GM23338 (cell line): ENCODE measurements at regions not wholly inside any gene's neighbourhood (a gene's known extent, or its start where the extent isn't known, plus 50 kb on each side); places are given as distances from the start of the nearest gene placed in this dataset.

ENCODE experiments used
- ATAC-seq: fragments of 200-7000 bp; cut with Tn5 transposase; 3 replicates; pipeline ENCODE4 v1.9.1; 2020
- DNase-seq: peaks from one replicate; pipeline ENCODE4 v3.0.0-alpha.2; 2015; ENCODE audit warnings: low spot score
- H2AFZ ChIP-seq: fragments of 200-600 bp; sonication (generic); 2 replicates; pipeline ENCODE4 v1.8.0; 2016; ENCODE audit warnings: antibody characterized with exemption, mild to moderate bottlenecking, moderate library complexity
- H3F3A ChIP-seq: fragments of 200-600 bp; sonication (generic); replicated peaks from 2 replicates; pipeline ENCODE4 v1.8.0; 2017; ENCODE audit warnings: antibody characterized with exemption, mixed run types, low read depth
- H3K27ac ChIP-seq: fragments of 200-600 bp; sonication (generic); 2 replicates; pipeline ENCODE4 v1.6.1; 2016; ENCODE audit warnings: low read depth
- H3K27me3 ChIP-seq: fragments of 200-600 bp; sonication (generic); 2 replicates; pipeline ENCODE4 v1.8.0; 2016; ENCODE audit warnings: mild to moderate bottlenecking, mixed run types, moderate library complexity; ENCODE audit not compliant: insufficient read depth
- H3K36me3 ChIP-seq: fragments of 200-600 bp; sonication (generic); 2 replicates; pipeline ENCODE4 v1.8.0; 2016; ENCODE audit warnings: mild to moderate bottlenecking; ENCODE audit not compliant: insufficient read depth
- H3K4me1 ChIP-seq: fragments of 200-600 bp; sonication (generic); 2 replicates; pipeline ENCODE4 v1.8.0; 2016; ENCODE audit warnings: mild to moderate bottlenecking, moderate library complexity; ENCODE audit not compliant: insufficient read depth
- H3K4me2 ChIP-seq: fragments of 200-600 bp; sonication (generic); 2 replicates; pipeline ENCODE4 v1.7.1; 2017; ENCODE audit warnings: mixed run types
- H3K4me3 ChIP-seq: fragments of 200-600 bp; sonication (generic); 2 replicates; pipeline ENCODE4 v1.6.1; 2016; ENCODE audit warnings: mixed run types
- H3K79me2 ChIP-seq: fragments of 200-600 bp; sonication (generic); replicated peaks from 2 replicates; pipeline ENCODE4 v1.8.0; 2017; ENCODE audit warnings: mild to moderate bottlenecking; ENCODE audit not compliant: insufficient read depth
- H3K9me2 ChIP-seq: fragments of 200-600 bp; sonication (generic); 2 replicates; pipeline ENCODE4 v1.8.0; 2017; ENCODE audit not compliant: insufficient read depth
- H4K20me1 ChIP-seq: fragments of 200-600 bp; sonication (generic); replicated peaks from 2 replicates; pipeline ENCODE4 v1.8.0; 2017; ENCODE audit warnings: mild to moderate bottlenecking; ENCODE audit not compliant: insufficient read depth
- H3K27ac Mint-ChIP-seq: 2 replicates; pipeline ENCODE4 v1.8.0; 2020; ENCODE audit warnings: inconsistent platforms, mild to moderate bottlenecking, moderate library complexity, mixed read lengths
- H3K27me3 Mint-ChIP-seq: 3 replicates; pipeline ENCODE4 v1.8.0; 2022; ENCODE audit warnings: low read depth, mild to moderate bottlenecking, moderate library complexity, mixed read lengths, inconsistent platforms; ENCODE audit not compliant: insufficient read depth, poor library complexity
- H3K36me3 Mint-ChIP-seq: 3 replicates; pipeline ENCODE4 v1.8.0; 2021; ENCODE audit warnings: low read depth, mild to moderate bottlenecking, inconsistent platforms, moderate library complexity, mixed read lengths
- H3K4me1 Mint-ChIP-seq: 3 replicates; pipeline ENCODE4 v1.8.0; 2020; ENCODE audit warnings: mild to moderate bottlenecking, inconsistent platforms, mixed read lengths
- H3K4me3 Mint-ChIP-seq: 3 replicates; pipeline ENCODE4 v1.8.0; 2021; ENCODE audit warnings: moderate library complexity, mild to moderate bottlenecking, inconsistent platforms, mixed read lengths
- H3K9me3 Mint-ChIP-seq: 3 replicates; pipeline ENCODE4 v1.8.0; 2020; ENCODE audit warnings: moderate library complexity, mild to moderate bottlenecking, inconsistent platforms, mixed read lengths
- ETS1 ChIP-seq: IDR thresholded peaks from 2 replicates; pipeline ENCODE4 v1.6.1; 2016; ENCODE audit warnings: antibody characterized with exemption
- EZH2 ChIP-seq: fragments of 200-600 bp; sonication (generic); IDR thresholded peaks from one replicate; pipeline ENCODE4 v1.8.0; 2017; ENCODE audit warnings: antibody characterized with exemption, mild to moderate bottlenecking, low read depth; ENCODE audit not compliant: unreplicated experiment
- EZH2phosphoT487 ChIP-seq: fragments of 200-600 bp; sonication (generic); IDR thresholded peaks from one replicate; pipeline ENCODE4 v1.8.1; 2018; ENCODE audit warnings: antibody characterized with exemption; ENCODE audit not compliant: unreplicated experiment
- JUNB ChIP-seq: IDR thresholded peaks from one replicate; pipeline ENCODE4 v1.6.1; 2016; ENCODE audit warnings: antibody characterized with exemption; ENCODE audit not compliant: unreplicated experiment
- NANOG ChIP-seq: IDR thresholded peaks from 2 replicates; pipeline ENCODE4 v1.6.1; 2016; ENCODE audit warnings: antibody characterized with exemption, borderline replicate concordance
- POLR2AphosphoS5 ChIP-seq: IDR thresholded peaks from 2 replicates; pipeline ENCODE4 v1.6.1; 2016; ENCODE audit warnings: antibody characterized with exemption, low read depth
- ZNF114 ChIP-seq: fragments of 250-450 bp; sonication (Bioruptor Pico); IDR thresholded peaks from 2 replicates; pipeline ENCODE4 v1.5.0; 2020; ENCODE audit warnings: mild to moderate bottlenecking, moderate library complexity
- ZNF462 ChIP-seq: fragments of 250-450 bp; sonication (Bioruptor Pico); IDR thresholded peaks from 2 replicates; pipeline ENCODE4 v1.5.0; 2020; ENCODE audit warnings: mild to moderate bottlenecking, moderate library complexity

DNA sequence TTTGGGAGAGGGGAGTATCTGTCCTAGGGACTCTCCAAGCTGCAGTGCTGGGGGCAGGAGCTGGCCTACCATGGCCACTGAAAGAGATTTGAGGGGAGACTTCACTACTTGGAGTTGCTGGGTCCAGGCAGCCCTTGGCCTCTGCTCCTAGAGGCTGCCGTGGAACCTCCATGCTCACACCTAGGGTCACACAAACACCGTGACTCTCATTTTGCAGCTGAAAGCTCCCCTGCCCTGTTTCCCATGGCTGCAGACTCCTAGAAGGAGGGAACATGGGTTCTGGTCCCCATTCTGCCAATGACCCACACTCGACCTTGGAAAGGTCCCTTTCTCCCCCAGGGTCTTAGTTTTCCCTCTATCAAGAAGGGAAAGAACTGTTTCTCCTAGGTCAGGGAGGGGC, 147.1 kb upstream of the PPP1R26 start (continued):
- TF ChIP-seq NANOG (no peak), ZNF462 (CRISPR knock-in tag) (no peak), ETS1 (no peak), JUNB (no peak), POLR2AphosphoS5 (no peak), EZH2 (no peak)

DNA sequence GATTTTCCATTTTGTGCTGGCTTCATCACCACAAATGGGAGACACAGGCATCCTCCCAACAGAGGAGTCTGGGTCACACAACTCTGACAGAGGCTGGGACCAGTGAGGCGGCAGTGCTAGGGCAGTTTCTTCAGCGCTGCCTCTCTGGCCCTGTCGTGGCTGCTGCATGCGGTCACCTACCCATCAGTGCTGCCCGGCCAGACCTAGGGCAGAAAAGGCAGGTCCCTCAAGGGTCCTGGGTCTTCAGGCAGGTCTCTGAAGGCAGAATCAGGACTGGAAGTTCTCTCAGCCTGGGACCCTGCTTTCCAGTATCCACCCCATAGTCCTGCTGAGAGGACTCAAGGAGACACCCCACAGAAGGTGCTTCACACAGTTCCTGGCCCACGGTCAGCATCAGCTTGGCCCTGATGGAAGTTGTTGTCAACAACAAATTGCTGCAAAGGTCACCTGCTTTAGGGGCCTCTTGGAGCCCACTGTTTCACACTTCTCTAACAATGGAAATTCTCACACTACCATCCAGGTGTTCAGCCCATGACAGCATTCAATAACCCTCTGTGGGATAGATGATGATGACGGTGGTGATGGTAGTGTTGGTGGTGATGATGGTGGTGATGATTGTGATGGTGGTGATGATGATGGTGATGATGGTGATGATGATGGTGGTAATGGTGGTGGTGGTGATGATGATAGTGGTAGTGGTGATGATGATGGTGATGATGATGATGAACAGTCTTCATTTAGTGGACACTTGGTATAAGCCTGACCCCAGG, 146.4 kb upstream of the PPP1R26 start:
- TF ChIP-seq POLR2AphosphoS5: no peak
- TF ChIP-seq NANOG: no peak
- TF ChIP-seq EZH2phosphoT487: no peak
- TF ChIP-seq ZNF114 (CRISPR knock-in tag): no peak
- H3K36me3 Mint-ChIP-seq: no peaks in the 10 kb centered on the region
- DNase-seq (no peak), ATAC-seq (no peak)
- H3K9me3 Mint-ChIP-seq: peaks cover 4% of the 10 kb centered on the region
- Histone ChIP-seq H3K27ac (no peak overlapping the region), H3K36me3 (no peaks in the 10 kb centered on the region), H2AFZ (no peak overlapping the region), H3K27me3 (no peaks in the 10 kb centered on the region), H3K4me1 (no peaks in the 10 kb centered on the region), H3K79me2 (no peaks in the 10 kb centered on the region), H3K4me3 (no peak overlapping the region), H4K20me1 (no peaks in the 10 kb centered on the region), H3K4me2 (no peak overlapping the region), H3K9me2 (peaks cover 10% of the 10 kb centered on the region; the same call in 1 of the 2 replicates), H3F3A (no peaks in the 10 kb centered on the region)
- H3K27me3 Mint-ChIP-seq: peaks cover 10% of the 10 kb centered on the region
- peaks cover 10% of the 10 kb centered on the region for H3K4me1 Mint-ChIP-seq
- no peak overlapping the region for H3K27ac Mint-ChIP-seq
- no peak overlapping the region for H3K4me3 Mint-ChIP-seq
